ENCODE measurements at regions not wholly inside any gene's neighbourhood (a gene's known extent, or its start where the extent isn't known, plus 50 kb on each side); places are given as distances from the start of the nearest gene placed in this dataset.

GRCh38 chr12:115255962-115256361 is 572.0 kb upstream of the TBX3 start:
- TF ChIP-seq YY1 (IDR thresholded peaks at IDR 0.05; ENCODE audit: extremely low read depth, insufficient replicate concordance, low read depth, low read length) (no peak), REST (IDR thresholded peaks at IDR 0.05; ENCODE audit: low read depth) (no peak), JUND (IDR thresholded peaks at IDR 0.05) (no peak), EZH2phosphoT487 (IDR thresholded peaks at IDR 0.05; ENCODE audit: borderline replicate concordance) (no peak), CTCF (IDR thresholded peaks at IDR 0.05 in 2 of 3, conservative IDR thresholded peaks at IDR 0.05 in 1 of 3; ENCODE audit: borderline replicate concordance in 1 of 3, insufficient read depth in 1 of 3, low read depth in 2 of 3, low read length in 2 of 3) (no peak), EZH2 (IDR thresholded peaks at IDR 0.05) (no peak), POLR2A (IDR thresholded peaks at IDR 0.05; ENCODE audit: borderline replicate concordance, extremely low read depth, insufficient read depth, insufficient read length) (no peak), TCF7L2 (IDR thresholded peaks at IDR 0.05; ENCODE audit: borderline replicate concordance, extremely low read depth, insufficient read depth, insufficient read length) (no peak), MAX (IDR thresholded peaks at IDR 0.05) (no peak), CEBPB (IDR thresholded peaks at IDR 0.05; ENCODE audit: low read depth) (no peak), POLR2AphosphoS5 (IDR thresholded peaks at IDR 0.05; ENCODE audit: low read depth, low read length) (no peak), ZNF274 (IDR thresholded peaks at IDR 0.05; ENCODE audit: low read depth, low read length) (no peak), FOSL1 (IDR thresholded peaks at IDR 0.05; ENCODE audit: low read depth) (no peak), SRF (IDR thresholded peaks at IDR 0.05; ENCODE audit: low read depth) (no peak), RAD21 (IDR thresholded peaks at IDR 0.05; ENCODE audit: low read depth) (no peak), CBX3 (IDR thresholded peaks at IDR 0.05; ENCODE audit: low read depth) (no peak), ATF3 (IDR thresholded peaks at IDR 0.05) (no peak), SIN3A (IDR thresholded peaks at IDR 0.05; ENCODE audit: low read depth) (no peak)
- no peak overlapping the region for H2AFZ ChIP-seq (ENCODE audit: low read depth, low read length, poor library complexity, severe bottlenecking)
- H3K4me3 ChIP-seq (replicated peaks in 1 of 2; ENCODE audit: low read depth in 1 of 2, low read length in 2 of 2) = no peak overlapping the region
- H4K20me1 ChIP-seq (ENCODE audit: insufficient read depth) = no peaks in the 10 kb centered on the region
- POLR2A ChIA-PET = no interaction called here
- BruUV-seq (replicated peaks) = no TSS peak
- no peak overlapping the region for H3K9ac ChIP-seq (ENCODE audit: low read length)
- H3K36me3 ChIP-seq (ENCODE audit: control insufficient read depth in 1 of 2, insufficient read depth in 2 of 2, low read length in 2 of 2) = no peaks in the 10 kb centered on the region
- DNase-seq (ENCODE audit: low read depth, low spot score) (no peak), ATAC-seq (no peak)
- no peaks in the 10 kb centered on the region for H3K79me2 ChIP-seq (ENCODE audit: insufficient read depth, low read length)
- no peak overlapping the region for H3K27ac ChIP-seq (ENCODE audit: low read depth, low read length)
- H3K9me3 ChIP-seq (ENCODE audit: control insufficient read depth in 1 of 2, insufficient read depth in 1 of 2, low read depth in 1 of 2, low read length in 2 of 2) = no peaks in the 10 kb centered on the region
- CTCF ChIA-PET = no interaction called here
- 0 out of 2 replicates have a peak, but pooled peaks cover 21% of the 10 kb centered on the region for H3K27me3 ChIP-seq (ENCODE audit: insufficient read depth, low read length)
- RAD21 ChIA-PET (ENCODE audit: low non-redundant PET in 1 of 2, low total read pairs in 2 of 2, uncharacterized antibody in 2 of 2, unreplicated experiment in 2 of 2) = no interaction called here
- H3K4me2 ChIP-seq (ENCODE audit: low read length) = no peak overlapping the region
- H3K4me1 ChIP-seq (ENCODE audit: control insufficient read depth in 1 of 2, insufficient read depth in 2 of 2, low read length in 2 of 2) = no peaks in the 10 kb centered on the region
- intact Hi-C loops (cut with micrococcal nuclease) = no loop called here
- no peaks in the 10 kb centered on the region for H3K9me2 ChIP-seq (ENCODE audit: insufficient read depth)

Data from HCT116 (cell line).